ENCODE measurements at regions not wholly inside any gene's neighbourhood (a gene's known extent, or its start where the extent isn't known, plus 50 kb on each side); places are given as distances from the start of the nearest gene placed in this dataset.

DNA sequence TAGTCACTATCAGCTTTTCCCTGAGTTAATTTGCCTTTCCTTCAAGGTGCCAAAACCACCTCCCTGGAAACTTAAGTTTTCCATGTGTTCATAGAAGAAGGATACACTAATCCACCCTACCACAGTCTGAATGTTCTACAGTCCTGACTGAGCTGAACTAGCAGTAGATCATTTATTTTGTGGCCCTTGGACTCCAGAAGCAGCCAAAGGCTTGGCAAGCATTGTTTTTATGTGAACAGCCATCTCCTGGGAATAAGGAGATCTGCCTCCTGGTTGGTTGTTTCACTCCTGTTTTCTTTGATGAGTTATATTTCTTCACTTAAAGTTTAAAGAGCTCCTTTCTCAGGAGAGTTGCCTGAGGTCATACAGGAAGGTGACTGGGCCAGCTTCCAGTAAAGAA, 634.6 kb upstream of the SOX9 start (continued):
- TF ChIP-seq GTF2F1 (IDR thresholded peaks at IDR 0.05; ENCODE audit: borderline replicate concordance, low read depth, low read length) (no peak), SAP30 (IDR thresholded peaks at IDR 0.05; ENCODE audit: insufficient read depth, insufficient replicate concordance, low read length) (no peak), CHD7 (IDR thresholded peaks at IDR 0.05; ENCODE audit: insufficient replicate concordance, low read length) (no peak), FOSL1 (IDR thresholded peaks at IDR 0.05; ENCODE audit: insufficient read depth, low read depth, low read length) (no peak), SIN3A (conservative IDR thresholded peaks at IDR 0.05 in 1 of 2, IDR thresholded peaks at IDR 0.05 in 1 of 2; ENCODE audit: low read depth in 1 of 2, low read length in 2 of 2) (no peak)
